Activated T-cell treated with anti-CD3 and anti-CD28 coated beads, Interleukin-2, amount 50 U/mL, for 4 hours (primary cell): ENCODE measurements at regions not wholly inside any gene's neighbourhood (a gene's known extent, or its start where the extent isn't known, plus 50 kb on each side); places are given as distances from the start of the nearest gene placed in this dataset.

Experiments used
- ATAC-seq, 2 donors: fragments of 200-7000 bp; cut with Tn5 transposase; one replicate each; pipeline ENCODE4 v1.10.0; 2021
- DNase-seq: peaks from one replicate; pipeline ENCODE4 v3.0.0-alpha.2; 2020
- H3K27me3 Mint-ChIP-seq: one replicate; pipeline ENCODE4 v1.8.0; 2021; ENCODE audit warnings: low read depth, mixed read lengths
- H3K36me3 Mint-ChIP-seq: one replicate; pipeline ENCODE4 v1.8.0; 2022; ENCODE audit warnings: mixed read lengths; ENCODE audit not compliant: insufficient read depth
- H3K4me1 Mint-ChIP-seq: one replicate; pipeline ENCODE4 v1.8.0; 2021; ENCODE audit warnings: low read depth, mixed read lengths
- H3K4me3 Mint-ChIP-seq: one replicate; pipeline ENCODE4 v1.8.0; 2021; ENCODE audit warnings: mild to moderate bottlenecking, moderate library complexity, mixed read lengths
- H3K9me3 Mint-ChIP-seq: one replicate; pipeline ENCODE4 v1.8.0; 2021; ENCODE audit warnings: mixed read lengths

- no peaks in the 10 kb centered on the region for H3K4me1 Mint-ChIP-seq
- no peak overlapping the region for H3K4me3 Mint-ChIP-seq
- DNase-seq (no peak), ATAC-seq (no peak)
- H3K36me3 Mint-ChIP-seq, result no peaks in the 10 kb centered on the region
- no peaks in the 10 kb centered on the region for H3K27me3 Mint-ChIP-seq
- H3K9me3 Mint-ChIP-seq, result no peaks in the 10 kb centered on the region
Measured at GRCh38 chr14:35988972-35989690, 163.0 kb downstream of the BRMS1L start.

- ATAC-seq (no peak), DNase-seq (no peak)
- Mint-ChIP-seq H3K9me3 (no peaks in the 10 kb centered on the region), H3K36me3 (no peaks in the 10 kb centered on the region), H3K4me1 (no peaks in the 10 kb centered on the region), H3K4me3 (no peak overlapping the region), H3K27me3 (no peaks in the 10 kb centered on the region)
Measured at GRCh38 chr14:35988550-35988949, 162.4 kb downstream of the BRMS1L start.

GRCh38 chr14:35987731-35988130, 161.6 kb downstream of the BRMS1L start:
- H3K27me3 Mint-ChIP-seq, result no peaks in the 10 kb centered on the region
- DNase-seq (no peak), ATAC-seq (no peak)
- H3K4me1 Mint-ChIP-seq, result no peaks in the 10 kb centered on the region
- no peak overlapping the region for H3K4me3 Mint-ChIP-seq
- no peaks in the 10 kb centered on the region for H3K9me3 Mint-ChIP-seq
- H3K36me3 Mint-ChIP-seq, result no peaks in the 10 kb centered on the region

GRCh38 chr14:35986219-35986573, 160.1 kb downstream of the BRMS1L start:
- H3K4me3 Mint-ChIP-seq, result no peak overlapping the region
- DNase-seq (no peak), ATAC-seq (no peak)
- no peaks in the 10 kb centered on the region for H3K4me1 Mint-ChIP-seq
- H3K36me3 Mint-ChIP-seq, result no peaks in the 10 kb centered on the region
- H3K27me3 Mint-ChIP-seq, result no peaks in the 10 kb centered on the region
- no peaks in the 10 kb centered on the region for H3K9me3 Mint-ChIP-seq

DNA sequence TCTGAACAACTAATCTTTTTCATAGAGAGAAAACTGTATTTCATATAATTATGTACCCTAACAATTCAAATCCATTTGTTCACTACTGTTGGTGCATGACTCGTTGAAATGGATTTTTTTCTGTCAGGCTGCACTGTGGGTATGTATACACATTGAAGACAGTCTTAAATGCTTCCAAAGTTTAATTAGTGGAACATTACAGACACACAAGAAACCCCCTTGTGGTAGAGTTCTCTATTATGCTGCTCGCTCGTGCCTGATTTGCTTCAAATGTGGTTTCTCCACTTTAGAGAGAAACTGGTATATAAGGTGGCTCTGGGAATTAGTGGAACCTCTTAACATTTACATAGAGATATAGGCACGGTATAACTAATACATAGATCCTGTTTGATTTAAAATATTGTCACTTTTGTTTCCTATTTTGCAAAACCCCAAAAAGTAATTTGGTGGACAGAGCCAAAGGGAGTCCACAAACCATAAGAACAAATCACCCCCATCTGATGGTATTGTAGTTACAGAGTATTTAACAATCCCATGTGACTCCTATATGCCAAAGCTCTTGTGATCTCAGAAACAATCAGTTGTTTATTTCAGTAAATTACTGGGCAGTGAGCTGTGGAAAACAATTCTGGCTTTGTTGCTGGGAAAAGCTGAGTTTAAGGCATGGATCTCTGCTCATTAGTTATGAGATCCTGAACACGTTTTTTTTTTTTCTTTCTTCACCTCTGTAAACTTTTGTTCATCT, 159.5 kb downstream of the BRMS1L start:
- no peaks in the 10 kb centered on the region for H3K27me3 Mint-ChIP-seq
- ATAC-seq (no peak), DNase-seq (no peak)

DNA sequence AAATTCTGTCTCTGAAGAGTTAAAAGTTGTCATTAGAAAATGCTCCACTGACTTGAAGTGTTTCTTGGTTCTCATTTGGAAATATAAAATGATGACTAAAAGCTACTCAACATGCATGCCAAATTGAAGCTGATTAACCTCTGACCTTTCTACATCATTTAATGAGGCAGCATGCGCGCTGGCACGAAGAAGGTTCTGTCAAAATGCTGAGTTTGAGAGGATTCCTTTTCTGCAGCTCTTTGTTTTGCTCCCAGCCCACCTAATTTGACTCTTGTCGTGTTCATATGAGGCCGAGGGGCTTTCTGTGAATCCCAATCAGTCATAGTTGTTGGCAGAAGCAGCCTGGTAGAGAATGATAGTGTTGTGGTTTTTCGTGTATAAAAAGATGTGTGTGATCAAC, 153.4 kb downstream of the BRMS1L start:
- no peaks in the 10 kb centered on the region for H3K36me3 Mint-ChIP-seq

More for the DNA sequence above, 159.5 kb downstream of the BRMS1L start:
- no peaks in the 10 kb centered on the region for H3K36me3 Mint-ChIP-seq
- no peaks in the 10 kb centered on the region for H3K4me1 Mint-ChIP-seq
- no peaks in the 10 kb centered on the region for H3K9me3 Mint-ChIP-seq
- H3K4me3 Mint-ChIP-seq, result no peak overlapping the region

DNA sequence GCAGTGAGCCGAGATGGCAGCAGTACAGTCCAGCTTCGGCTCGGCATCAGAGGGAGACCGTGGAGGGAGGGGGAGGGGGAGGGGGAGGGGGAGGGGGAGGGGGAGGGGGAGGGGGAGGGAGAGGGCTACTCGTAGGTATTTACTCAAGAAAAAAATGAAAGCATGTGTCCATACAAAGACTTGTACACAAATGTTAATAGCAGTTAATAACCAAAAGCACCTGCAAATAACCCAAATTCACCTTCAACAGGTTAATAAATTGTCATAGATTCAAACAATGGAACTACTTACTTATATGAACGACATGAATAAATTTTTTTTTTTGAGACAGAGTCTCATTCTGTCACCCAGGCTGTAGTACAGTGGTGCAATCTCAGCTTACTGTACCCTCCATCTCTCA, 152.4 kb downstream of the BRMS1L start:
- ATAC-seq (no peak), DNase-seq (no peak)
- H3K27me3 Mint-ChIP-seq, result peaks cover 2% of the 10 kb centered on the region
- no peaks in the 10 kb centered on the region for H3K4me1 Mint-ChIP-seq
- peaks cover 3% of the 10 kb centered on the region for H3K9me3 Mint-ChIP-seq
- no peaks in the 10 kb centered on the region for H3K36me3 Mint-ChIP-seq
- H3K4me3 Mint-ChIP-seq, result no peak overlapping the region

More for the DNA sequence above, 153.4 kb downstream of the BRMS1L start:
- DNase-seq, result no peak
- Mint-ChIP-seq H3K4me1 (no peaks in the 10 kb centered on the region), H3K4me3 (no peak overlapping the region), H3K9me3 (peaks cover 3% of the 10 kb centered on the region), H3K27me3 (peaks cover 2% of the 10 kb centered on the region)
- ATAC-seq, result no peak

DNA sequence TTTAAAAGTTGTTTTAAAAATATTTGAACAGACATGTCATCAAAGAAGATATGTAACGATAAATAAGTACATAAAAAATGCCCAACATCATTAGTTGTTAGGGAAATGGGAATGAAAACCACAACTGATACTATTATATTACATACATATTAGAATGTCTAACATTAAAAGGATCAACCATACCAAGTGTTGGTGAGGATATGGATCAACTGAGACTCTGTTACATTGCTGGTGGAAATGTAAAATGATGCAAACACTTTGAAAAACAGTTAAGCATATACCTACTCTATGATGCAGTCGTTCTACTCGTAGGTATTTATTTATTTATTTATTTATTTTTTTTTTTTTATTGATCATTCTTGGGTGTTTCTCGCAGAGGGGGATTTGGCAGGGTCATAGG, 149.7 kb downstream of the BRMS1L start:
- H3K9me3 Mint-ChIP-seq, result peaks cover 3% of the 10 kb centered on the region
- no peaks in the 10 kb centered on the region for H3K4me1 Mint-ChIP-seq
- H3K27me3 Mint-ChIP-seq, result peaks cover 3% of the 10 kb centered on the region
- no peaks in the 10 kb centered on the region for H3K36me3 Mint-ChIP-seq
- ATAC-seq, result no peak
- DNase-seq, result no peak
- no peak overlapping the region for H3K4me3 Mint-ChIP-seq

DNA sequence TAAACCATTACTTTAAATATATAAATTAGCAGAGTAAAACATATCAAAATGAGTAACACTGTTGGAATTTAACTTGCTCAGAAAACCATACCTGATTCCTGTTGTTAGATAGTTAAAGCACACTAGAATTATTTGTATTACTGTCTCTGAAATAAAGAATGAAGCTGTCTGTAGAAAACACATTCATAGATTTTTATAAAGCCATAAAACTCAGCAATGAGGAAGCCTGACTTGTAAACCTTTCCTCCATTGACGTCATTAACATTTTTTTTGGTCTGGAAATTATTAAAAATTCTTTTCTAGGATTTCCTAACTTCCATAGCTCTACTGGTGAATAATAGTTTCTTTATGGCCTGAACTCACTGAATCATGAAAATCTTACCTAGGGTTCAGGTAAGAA, 147.6 kb downstream of the BRMS1L start:
- no peaks in the 10 kb centered on the region for H3K4me1 Mint-ChIP-seq
- no peak for ATAC-seq
- peaks cover 8% of the 10 kb centered on the region for H3K27me3 Mint-ChIP-seq
- H3K9me3 Mint-ChIP-seq, result peaks cover 3% of the 10 kb centered on the region
- H3K36me3 Mint-ChIP-seq, result no peaks in the 10 kb centered on the region
- no peak overlapping the region for H3K4me3 Mint-ChIP-seq
- DNase-seq, result no peak

DNA sequence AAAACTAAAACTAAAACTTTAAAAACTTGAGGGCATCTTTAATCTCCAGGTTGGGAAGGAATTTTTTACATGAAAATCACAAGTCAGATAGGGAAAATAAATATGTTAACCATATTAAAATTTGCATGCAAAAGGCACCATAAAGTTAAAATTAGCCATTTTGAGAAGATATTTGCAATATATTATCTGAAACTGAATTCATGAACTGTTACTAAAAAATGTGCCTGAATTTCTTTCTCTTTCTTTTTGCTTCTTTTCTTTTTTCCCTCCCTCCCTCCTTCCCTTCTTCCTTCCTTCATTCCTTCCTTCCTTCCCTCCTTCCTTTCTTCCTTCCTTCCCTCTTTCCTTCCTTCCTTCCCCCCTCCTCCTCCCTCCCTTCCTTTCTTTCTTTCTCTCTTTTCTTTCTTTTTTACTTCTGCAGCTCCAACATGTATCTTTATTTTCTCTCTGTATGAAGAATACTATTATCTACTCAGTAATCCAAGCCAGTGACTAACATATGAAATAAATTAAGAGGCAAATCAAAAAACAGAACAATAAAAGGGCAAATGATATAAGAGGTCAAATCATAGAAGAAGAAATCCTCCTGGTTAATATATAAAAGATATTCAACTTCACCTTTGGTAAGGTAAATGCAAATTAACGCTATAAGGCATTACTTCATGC, 146.0 kb downstream of the BRMS1L start:
- Mint-ChIP-seq H3K36me3 (no peaks in the 10 kb centered on the region), H3K4me1 (no peaks in the 10 kb centered on the region), H3K9me3 (peaks cover 3% of the 10 kb centered on the region), H3K4me3 (no peak overlapping the region), H3K27me3 (peaks cover 8% of the 10 kb centered on the region)
- no peak for ATAC-seq
- no peak for DNase-seq

- Mint-ChIP-seq H3K27me3 (peaks cover 6% of the 10 kb centered on the region), H3K4me1 (no peaks in the 10 kb centered on the region), H3K36me3 (no peaks in the 10 kb centered on the region), H3K4me3 (no peak overlapping the region), H3K9me3 (no peaks in the 10 kb centered on the region)
- ATAC-seq (no peak), DNase-seq (no peak)
Measured at GRCh38 chr14:35969310-35969709, 143.2 kb downstream of the BRMS1L start.

- no peak overlapping the region for H3K4me3 Mint-ChIP-seq
- H3K27me3 Mint-ChIP-seq, result peaks cover under 1% of the 10 kb centered on the region
- no peaks in the 10 kb centered on the region for H3K4me1 Mint-ChIP-seq
- no peak for DNase-seq
- H3K9me3 Mint-ChIP-seq, result no peaks in the 10 kb centered on the region
- ATAC-seq, result no peak
- H3K36me3 Mint-ChIP-seq, result no peaks in the 10 kb centered on the region
Measured at GRCh38 chr14:35965400-35965799, 139.3 kb downstream of the BRMS1L start.

- ATAC-seq (no peak), DNase-seq (no peak)
- Mint-ChIP-seq H3K9me3 (no peaks in the 10 kb centered on the region), H3K27me3 (no peaks in the 10 kb centered on the region), H3K4me3 (no peak overlapping the region), H3K4me1 (no peaks in the 10 kb centered on the region), H3K36me3 (no peaks in the 10 kb centered on the region)
Measured at GRCh38 chr14:35964697-35965286, 138.7 kb downstream of the BRMS1L start.

- Mint-ChIP-seq H3K9me3 (no peaks in the 10 kb centered on the region), H3K4me1 (no peaks in the 10 kb centered on the region), H3K27me3 (no peaks in the 10 kb centered on the region), H3K36me3 (no peaks in the 10 kb centered on the region), H3K4me3 (no peak overlapping the region)
- no peak for ATAC-seq
- no peak for DNase-seq
Measured at GRCh38 chr14:35963209-35963608, 137.1 kb downstream of the BRMS1L start.
